ENCODE measurements at regions not wholly inside any gene's neighbourhood (a gene's known extent, or its start where the extent isn't known, plus 50 kb on each side); places are given as distances from the start of the nearest gene placed in this dataset.

- no peak for TF ChIP-seq TEAD4 (IDR thresholded peaks at IDR 0.05; ENCODE audit: low read depth, low read length)
- TF ChIP-seq CTCF (IDR thresholded peaks at IDR 0.05; ENCODE audit: control extremely low read depth in 1 of 3, insufficient read depth in 1 of 3, low read depth in 1 of 3, low read length in 3 of 3): no peak
- no peak for TF ChIP-seq POLR2AphosphoS5 (IDR thresholded peaks at IDR 0.05; ENCODE audit: low read depth, low read length)
- TF ChIP-seq CEBPB (IDR thresholded peaks at IDR 0.05; ENCODE audit: low read depth, low read length): no peak
- no peak for TF ChIP-seq JUN (IDR thresholded peaks at IDR 0.05; ENCODE audit: low read depth, low read length)
Measured at GRCh38 chr12:127635838-127636237, 631.1 kb upstream of the TMEM132C start.
